HG03196 (cell line): ENCODE measurements at regions not wholly inside any gene's neighbourhood (a gene's known extent, or its start where the extent isn't known, plus 50 kb on each side); places are given as distances from the start of the nearest gene placed in this dataset.
"Not testable (repeated sequence)": the region's sequence is repeated elsewhere in the genome, so short reads cannot be mapped to it uniquely, and the experiment has no call there.

ENCODE experiments used
- ATAC-seq: cut with Tn5 transposase; IDR thresholded peaks from one replicate; pipeline ENCODE4 v1.9.1; 2021; ENCODE audit not compliant: unreplicated experiment

DNA sequence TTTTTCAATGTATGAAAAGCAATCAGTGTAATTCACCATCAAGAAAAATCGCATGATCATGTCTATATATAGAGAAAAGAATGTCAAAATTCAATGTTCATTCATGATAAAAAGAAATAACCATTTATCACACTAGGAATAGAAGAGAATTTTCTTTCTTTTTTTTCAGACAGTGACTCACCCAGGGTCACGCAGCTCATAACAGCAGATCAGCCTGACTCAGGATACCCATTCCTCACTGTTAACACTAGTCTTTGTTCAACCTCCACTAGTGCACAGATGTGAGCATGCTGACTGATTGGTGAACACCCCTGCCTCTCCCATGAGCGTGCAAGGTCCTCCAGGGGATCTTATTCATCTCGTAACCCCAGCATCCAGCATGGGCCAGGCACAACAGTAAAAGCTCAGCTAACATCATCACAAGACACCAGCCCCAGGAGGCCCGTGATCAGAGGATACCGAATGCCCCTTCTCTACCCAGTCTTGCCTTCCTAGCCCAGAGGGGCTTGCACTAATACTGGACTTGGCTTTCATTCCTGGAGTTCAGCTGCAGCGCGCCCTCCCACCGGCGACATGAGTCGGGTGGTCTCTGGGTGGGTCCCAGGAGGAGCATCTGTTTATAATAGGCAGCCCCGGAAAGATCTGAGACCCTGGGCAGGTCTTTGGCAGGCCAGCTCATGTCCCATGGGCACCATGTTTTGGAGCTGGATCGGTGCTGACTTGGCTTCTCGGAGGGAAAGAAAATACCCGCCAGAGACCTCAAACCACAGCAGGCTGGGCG is 539.5 kb upstream of the SLC10A2 start:
- no peak for ATAC-seq

DNA sequence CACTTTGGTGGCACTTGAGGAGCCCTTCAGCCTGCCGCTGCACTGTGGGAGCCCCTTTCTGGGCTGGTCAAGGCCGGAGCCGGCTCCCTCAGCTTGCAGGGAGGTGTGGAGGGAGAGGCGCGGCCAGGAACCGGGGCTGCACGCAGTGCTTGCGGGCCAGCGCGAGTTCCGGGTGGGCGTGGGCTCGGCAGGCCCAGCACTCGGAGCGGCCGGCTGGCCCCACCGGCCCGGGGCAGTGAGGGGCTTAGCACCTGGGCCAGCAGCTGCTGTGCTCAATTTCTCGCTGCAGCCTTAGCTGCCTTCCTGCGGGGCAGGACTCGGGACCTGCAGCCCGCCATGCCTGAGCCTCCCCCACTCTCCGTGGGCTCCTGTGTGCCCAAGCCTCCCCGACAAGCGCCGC is 533.7 kb upstream of the SLC10A2 start:
- ATAC-seq, result not testable (repeated sequence)

DNA sequence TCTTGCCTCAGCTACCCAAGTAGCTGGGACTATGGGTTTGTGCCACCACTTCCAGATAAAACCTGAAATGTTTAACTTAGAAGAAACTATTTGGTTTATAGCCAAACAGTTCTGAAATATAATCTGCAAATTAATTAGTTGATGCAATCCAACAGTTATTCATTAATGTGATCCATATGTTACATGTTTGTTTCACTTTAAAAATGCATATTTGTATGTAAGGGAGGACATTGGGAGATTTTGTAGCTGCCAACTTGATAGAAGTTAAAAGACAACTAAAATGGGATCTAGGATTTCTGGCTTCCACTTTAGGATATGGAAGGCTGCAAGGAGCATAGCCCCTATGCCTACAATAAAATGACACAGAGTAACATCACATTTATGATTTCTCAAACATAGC is 532.5 kb upstream of the SLC10A2 start:
- no peak for ATAC-seq

DNA sequence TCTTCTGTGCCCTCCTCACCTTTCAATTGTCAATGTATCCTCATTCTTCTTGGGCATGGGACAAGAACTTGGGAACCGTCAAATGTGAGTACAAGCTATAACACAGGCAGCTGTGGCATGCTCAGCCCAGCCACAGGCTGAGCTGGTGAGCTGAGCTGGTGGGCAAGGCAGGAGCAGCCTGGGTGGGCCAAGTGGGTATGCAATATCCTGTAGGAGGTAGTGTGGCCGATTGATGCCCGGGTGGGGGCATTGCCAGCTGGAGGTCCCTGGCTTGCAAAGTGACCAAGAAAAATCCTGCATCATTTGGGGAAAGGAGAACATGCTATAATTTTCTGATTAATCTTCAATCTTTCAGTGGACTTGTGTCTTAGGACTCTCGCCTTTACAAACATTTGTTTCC is 507.2 kb upstream of the SLC10A2 start:
- no peak for ATAC-seq

DNA sequence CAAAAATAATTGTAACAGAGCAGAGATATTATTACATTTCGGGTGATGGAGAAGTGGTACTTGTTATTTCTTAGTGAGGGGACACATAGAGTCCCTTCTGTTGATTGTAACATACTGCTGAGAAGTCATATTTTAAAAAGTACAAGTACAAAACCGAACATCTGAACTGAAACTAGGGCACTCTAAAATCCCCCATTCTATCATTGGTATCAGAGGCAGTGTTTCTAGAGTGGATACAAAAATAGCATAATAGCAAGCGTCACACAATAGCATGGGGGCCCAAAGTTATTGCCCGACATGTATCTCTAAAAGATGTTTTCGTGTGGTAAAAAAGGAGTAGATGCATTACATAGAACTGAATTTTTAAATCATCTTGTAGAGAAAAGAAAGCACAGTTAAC is 502.1 kb upstream of the SLC10A2 start:
- no peak for ATAC-seq

DNA sequence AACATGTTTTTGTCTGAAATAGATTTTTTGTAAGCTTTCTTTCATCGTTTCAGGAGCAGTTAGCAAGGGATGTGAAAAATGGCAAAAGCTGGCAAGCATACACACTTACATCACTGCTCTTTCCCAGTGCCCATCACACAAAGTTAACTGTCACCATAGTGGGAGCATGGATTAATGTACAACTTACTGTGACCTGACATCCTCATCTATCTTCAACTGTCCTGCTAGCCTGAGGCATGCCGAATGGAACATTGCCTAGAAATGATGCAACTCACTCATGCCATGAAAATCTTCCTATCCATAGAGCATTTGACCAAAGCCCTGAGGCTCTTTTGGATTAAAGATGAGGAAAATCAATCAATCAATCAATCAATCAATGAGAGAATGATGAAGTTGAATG is 491.7 kb upstream of the SLC10A2 start:
- no peak for ATAC-seq

DNA sequence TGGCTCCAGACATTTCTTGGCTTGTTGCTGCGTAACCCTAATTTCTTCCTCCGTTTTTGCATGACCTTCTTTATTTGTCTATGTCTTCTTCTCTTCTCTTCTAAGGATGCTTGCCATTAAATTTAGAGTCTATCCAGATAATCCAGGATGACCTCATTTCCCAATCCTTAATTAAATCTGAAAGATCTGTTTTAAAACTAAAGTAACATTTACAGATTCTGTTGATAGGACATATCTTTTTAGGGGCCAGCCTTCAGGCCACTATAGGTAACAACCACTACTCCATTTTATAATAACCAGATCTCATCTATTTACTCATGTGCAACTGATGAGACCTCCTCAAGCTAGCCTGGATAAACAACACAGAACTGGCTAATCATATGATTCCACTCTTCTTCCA is 490.5 kb upstream of the SLC10A2 start:
- ATAC-seq, result no peak

DNA sequence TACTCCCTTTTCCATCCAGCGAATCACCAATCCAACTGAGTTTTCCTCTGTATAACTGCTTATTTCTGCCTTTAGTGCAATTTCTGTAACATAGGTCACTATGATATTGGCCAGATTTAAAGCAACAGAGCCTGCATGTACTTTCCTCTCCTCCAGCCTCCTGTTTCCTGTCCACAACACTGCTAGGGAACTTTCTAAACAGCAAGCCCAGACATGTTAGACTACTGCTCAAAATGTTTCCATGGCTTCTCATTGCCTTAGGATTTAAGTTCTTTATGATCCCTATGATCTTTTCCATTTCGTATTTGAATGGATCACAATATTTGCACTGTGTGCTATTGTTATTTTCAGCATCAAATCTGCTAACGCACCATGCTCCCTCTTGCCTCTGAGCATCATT is 481.7 kb upstream of the SLC10A2 start:
- ATAC-seq, result no peak

DNA sequence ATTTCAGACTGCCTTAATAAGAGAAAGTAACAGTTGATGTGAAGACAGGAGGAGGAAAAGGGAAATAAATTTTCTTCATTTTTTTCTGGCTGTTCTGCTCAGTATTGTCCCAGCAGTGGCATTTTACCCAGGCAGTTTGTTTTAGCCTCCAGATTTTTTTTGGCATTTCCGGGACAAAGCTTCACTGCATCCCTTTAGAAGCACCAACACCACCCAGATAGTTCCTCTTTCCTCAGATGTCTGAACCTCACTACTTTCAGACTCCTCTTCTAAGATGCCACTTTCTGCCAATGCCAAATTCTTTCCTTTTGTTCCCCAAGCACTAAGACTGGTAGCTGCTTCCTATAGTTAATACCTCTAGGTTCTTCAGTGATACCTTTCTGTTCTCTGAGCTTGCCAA is 480.1 kb upstream of the SLC10A2 start:
- no peak for ATAC-seq

DNA sequence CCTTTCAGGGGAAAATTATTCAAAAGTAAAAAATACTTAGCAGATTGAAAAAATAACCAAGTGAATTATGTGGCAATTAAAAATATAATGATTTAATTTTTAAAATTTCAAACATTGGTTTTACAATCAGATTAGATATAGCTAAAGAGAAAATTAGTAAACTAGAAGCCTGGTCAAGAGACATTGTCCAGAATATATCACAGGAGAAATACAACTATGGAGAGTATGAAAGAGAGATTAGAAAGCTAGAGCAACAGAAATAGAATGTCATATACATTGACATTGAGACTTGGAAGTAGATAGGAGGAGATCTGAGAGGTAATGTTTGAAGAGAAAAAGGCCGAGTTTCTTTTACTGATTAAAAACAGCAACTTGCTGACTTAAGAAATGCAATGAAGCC is 476.4 kb upstream of the SLC10A2 start:
- ATAC-seq, result no peak

DNA sequence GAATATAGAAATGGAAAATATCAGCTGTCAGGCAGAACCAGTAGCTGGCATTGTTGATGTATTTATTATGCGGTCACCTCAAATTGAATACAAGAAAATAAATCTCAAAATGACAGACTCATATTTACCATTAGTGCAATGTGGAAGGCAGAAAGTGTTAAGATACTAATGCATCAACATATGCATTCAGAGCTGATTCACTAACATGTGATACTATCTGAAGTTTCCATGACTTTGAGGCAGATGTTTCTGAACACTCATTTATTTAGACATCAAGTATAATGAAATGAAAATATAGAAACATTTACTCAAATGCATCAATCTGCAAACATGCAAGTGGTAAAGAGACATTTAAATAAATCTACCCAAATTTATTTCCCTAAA is 474.2 kb upstream of the SLC10A2 start:
- no peak for ATAC-seq

DNA sequence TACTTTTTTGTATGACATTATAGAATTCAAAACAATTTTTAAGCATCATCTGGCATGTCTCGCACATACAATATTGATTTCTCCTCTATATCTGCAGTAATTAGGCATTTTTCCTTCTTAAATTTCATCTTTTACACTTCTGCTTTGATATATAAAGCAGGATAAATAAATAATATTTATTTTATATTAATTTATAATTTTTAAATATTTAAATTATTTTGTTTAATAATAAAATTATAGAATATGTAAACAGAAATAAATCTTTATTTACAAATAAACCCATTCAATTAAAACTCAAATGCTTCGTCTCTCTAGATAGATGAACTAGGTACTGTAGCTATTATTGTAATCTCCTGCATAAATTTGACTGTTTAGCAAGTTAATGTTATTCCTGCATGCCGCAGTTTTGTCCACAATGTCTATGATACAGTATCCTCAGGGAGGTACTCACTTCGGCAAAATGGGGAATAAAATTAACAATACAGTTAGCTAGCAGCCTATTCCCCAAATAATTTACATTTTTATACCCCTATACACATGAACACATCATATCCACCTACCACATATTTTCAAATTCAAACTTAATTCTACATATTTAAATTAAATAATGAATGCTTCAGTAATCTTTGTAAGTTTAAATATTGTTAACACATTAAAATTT is 473.6 kb upstream of the SLC10A2 start:
- no peak for ATAC-seq

DNA sequence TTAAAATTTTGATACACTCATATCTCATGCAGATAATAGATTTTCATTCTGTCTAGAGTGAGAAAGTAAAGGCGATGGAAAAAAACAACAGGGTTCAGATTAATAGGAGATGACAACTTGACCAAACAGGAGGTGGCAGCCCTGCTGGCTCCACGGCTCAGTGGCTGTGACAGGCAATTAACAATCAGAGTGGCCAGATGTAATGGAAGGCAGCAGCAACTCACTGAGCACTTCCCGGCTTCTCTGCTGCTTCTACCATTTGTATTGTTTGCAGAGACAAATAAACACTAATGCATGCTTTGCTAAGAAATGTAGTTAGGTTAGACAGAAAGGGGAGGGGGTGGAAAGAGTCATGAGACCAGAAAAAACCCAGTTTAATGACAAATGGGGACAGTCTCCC is 473.0 kb upstream of the SLC10A2 start:
- ATAC-seq, result no peak

DNA sequence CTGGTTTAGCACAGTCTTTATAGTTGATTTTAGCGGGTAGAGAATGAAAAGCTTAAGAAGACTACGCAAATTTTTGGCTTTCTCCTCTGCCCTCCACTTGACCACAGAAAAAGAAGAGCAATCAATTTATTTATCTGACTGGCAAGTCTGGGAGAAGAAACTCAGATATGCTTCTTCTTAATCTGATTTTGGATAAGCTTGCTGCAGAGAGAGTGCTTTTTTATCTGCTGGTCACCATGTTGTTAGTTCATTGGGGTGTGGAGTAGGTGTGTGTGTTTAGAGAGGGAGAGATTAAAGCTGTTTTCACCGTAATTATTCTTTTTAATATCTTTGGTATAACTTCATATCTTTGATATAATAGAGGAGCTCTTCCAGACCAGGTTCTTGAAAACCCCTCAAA is 471.4 kb upstream of the SLC10A2 start:
- no peak for ATAC-seq

DNA sequence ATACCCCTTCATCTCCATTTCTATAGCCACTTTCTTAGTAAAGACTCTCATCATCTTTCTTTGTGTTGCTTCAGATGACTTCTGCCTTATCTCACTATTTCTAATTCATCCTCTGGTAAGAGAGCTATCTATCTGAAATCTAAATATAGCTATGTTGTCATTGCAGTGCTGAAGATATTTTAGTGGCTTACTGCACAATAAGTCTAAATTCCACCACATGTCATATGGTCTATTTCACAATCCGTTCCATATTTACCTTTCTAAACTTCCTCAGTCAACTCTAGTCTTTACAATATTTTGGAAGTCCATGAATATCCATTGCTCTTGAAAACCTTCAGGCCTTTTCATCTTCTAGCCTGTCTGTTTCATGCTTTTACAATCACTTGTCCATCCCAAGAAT is 465.1 kb upstream of the SLC10A2 start:
- no peak for ATAC-seq

DNA sequence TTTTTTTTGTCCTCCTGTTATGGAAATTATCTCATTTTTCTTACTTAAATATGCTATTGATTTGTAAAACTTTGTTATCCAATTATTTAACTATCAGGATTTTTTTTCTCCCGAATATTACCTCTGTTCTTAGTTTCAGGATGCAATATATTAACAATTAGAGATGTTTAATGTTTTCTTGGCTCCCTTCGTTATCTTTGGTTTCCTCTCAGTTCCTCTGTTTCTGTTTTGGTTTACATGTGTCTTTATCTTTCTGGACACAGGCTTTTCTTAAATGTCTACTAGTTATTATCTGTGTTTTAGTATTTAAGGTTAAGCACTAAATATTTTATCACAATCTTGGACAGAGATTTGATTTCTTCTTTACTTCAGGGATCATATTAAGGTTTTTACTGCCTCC is 462.2 kb upstream of the SLC10A2 start:
- no peak for ATAC-seq

DNA sequence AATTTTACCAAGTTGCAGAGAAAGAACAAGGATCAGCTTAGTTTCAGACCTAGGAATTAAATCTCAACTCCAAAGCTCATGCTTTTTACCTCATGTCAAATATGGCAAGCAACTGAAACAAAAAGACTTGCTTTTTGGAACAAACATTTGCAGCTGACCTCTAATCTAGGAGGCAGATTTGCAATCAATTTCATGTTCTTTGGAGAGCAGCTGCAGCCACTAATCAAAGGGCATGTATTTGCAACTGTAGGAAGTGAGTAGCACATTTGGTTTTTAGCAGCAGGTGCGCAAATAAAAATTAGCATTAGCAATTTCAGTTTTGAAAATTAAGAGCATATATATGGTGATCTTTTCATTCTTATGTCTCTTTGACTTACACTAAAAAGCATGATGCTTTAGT is 459.3 kb upstream of the SLC10A2 start:
- no peak for ATAC-seq

DNA sequence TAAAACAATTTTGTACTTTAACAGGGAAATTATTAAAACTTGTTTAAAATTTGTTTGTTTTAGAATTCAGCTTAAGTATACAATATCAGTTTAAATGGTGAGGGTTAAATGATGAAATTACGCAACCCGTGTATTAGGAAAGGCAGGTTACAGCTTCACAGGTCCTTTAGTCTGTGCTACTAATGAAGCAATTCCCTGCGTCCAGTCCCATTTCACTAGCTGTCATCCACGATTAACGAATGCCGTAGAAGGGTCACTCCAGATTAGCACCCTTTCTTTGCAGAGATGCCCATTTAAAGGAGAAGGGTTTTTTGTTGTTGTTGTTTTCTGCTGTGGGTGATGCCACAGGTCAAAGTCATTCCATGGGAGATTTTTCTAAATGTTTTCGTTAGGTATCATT is 457.6 kb upstream of the SLC10A2 start:
- no peak for ATAC-seq

DNA sequence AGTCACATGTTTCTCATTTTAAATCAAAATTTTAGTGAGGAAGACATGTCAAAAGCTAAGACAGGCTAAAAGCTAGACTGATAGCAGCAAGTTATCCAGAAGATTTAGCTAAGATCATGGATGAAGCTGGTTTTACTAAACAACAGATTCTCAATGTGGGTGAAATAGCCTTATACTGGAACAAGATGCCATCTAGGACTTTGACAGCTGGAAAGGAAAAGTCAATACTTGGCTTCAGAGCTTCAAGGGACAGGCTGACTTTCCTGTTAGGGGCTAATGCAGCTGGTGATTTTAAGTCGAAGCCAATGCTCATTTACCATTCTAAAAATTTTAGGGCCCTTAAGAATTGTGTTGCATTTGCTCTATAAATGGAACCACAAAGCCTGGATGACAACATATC is 455.3 kb upstream of the SLC10A2 start:
- ATAC-seq, result no peak

DNA sequence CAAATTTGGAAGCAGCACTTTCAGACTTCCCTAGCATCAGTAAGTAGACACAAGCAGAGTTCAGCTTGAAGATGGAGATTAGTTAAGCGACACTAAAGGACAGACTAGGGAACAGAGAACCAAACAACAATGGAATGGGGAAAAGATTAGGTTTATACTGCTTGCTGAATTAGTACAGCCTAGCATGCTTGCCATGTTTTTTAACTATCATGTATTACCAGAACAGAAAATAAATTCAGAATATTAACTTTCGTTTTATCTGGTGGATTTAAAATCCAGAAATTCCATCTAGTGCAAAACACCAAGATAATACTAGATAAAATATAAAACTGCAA is 451.5 kb upstream of the SLC10A2 start:
- ATAC-seq, result no peak

DNA sequence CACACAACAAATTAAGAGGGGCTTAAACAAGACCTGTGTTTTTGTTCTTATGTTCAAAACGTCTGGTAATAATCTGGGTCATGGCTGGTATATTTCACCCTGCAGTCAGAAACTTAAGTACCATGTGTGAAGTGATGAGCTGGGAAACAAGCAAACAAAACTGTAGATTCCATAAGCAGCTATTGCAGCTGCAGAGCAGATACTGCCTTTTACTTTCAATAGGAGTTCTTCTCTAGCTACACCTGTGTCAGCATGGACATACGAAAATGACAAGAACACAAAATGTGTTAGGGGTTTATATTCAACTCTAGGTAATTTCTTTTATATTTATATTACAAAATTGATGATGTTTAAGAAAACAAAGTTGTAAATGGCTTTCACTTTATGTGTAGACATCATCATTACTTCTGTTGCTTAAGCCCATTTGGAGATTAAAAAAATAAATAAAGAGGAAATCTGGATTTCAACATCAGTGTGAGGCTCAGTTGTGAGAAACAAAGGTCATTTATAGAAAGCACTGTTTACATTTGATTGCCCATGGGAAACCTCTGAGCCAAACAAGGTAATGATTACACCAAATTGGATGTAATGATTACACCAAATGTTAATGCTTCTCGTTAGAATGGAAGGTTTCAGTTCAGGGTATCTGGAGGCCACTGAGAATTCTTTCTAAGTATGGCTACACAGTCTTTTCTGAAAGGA is 451.0 kb upstream of the SLC10A2 start:
- ATAC-seq, result peak; percentile 94

DNA sequence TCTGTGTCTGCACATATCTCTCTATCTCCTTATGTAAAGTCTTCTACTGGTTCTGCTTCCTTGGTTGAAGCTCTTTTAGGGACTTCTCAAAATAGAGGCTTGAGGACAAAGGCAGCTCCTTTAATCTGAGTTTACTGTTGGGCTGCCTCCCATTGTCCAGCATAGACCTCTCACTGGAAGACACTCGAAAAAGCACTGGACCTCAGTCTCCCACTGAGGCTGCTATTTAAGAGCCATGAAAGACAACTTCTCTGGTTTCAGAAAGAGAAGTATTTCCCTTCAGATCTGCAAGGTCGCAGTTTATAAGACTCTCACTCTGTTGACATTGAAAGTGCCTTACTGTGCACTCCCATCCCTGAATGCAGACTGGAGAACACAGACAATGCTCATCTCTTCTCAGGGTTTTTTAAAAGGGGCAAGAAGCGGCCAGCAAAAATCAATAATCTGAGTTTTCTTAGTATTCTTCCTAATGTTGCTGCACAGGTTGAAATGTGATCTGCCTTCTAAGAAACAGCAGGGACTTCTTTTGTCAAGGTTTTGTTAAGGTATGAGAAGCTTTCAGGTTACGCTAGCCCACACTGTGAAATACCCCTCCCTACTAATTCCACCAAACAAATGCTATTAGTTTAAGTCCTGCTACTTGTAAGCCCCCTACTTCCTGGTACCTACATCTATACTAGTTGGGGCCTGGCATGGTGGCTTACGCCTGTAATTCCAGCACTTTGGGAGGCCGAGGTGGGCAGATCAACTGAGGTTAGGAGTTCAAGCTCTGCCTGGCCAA is 450.0 kb upstream of the SLC10A2 start:
- ATAC-seq, result no peak
